Renal pelvis (tissue), 1 donor: ENCODE measurements at regions not wholly inside any gene's neighbourhood (a gene's known extent, or its start where the extent isn't known, plus 50 kb on each side); places are given as distances from the start of the nearest gene placed in this dataset.
"Not testable (repeated sequence)": the region's sequence is repeated elsewhere in the genome, so short reads cannot be mapped to it uniquely, and the experiment has no call there.

Source experiments
- DNase-seq: peaks from one replicate; pipeline ENCODE4 v3.0.0-alpha.2; 2013

DNA sequence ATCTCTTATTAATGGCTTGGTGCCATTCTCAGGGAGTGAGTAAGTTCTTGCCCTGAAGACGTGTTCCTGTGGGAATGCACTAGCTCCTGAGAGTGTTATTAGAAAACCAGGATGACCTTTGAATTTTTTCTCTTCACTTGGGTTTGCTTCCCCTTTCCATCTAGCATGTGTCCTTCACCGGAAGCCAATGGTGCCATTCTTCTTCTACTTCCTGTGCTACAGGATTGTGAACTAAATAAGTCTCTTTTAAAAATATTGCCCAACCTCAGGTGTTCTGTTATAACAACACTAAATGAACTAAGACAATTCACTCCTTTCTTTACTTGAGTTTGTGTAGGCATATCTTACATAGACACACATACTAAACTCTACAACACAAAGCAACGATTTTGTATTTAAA is 447.0 kb downstream of the SOX11 start:
- no peak for DNase-seq

DNA sequence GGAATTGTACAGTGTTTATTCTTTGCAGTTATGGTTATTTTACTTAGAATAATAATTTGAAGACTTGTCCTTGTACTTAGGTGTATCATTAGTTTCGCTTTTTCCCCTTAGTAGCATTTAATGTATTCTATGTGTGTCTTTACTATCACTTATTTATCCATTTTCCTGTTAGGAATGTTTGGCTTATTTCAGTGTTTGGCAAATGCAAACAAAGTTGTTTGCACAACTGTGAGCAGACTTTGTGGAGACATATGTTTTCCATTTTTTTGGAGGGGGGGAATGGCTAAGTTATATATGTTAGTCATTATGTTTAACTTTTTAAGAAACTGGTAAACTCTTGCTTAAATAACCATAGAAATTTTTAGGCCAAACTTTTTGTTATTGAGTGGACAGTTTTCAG is 447.7 kb downstream of the SOX11 start:
- DNase-seq = no peak

DNA sequence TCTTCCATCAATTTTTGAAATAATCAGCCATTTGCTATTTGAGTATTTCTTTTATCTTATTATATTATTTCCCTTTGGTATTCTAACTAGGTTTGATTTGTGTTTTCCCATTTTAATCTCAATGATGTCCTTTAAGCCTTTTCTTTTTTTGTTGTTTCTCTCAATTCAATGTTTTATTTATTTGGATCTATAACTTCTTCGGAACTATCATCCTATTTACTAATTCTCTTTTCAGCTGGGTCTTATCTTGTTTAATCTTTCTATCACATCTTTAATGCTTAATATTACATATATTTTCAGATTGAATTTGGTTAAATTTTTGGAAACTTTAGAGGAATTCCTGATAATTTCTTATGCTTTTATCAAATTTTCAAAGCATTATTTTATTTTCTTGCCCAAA is 448.3 kb downstream of the SOX11 start:
- DNase-seq = no peak

DNA sequence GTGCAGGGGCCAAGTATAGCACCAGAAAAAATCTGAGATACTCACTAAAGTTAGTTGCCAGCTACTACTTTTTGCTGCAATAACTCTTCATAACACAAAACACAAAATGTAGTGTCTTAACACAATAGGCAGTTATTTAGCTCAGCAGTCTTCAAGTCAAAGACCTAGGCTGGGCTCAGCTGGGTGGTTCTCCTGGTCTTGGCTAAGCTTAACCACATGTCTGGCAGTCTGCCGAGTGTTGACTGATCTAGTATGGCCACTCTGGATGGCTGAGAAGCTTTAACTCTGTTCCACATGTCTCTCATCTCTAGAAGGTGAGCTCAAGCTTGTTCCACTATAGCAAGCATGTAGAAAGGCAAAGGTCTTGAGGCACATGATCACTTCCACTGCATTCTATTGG is 451.6 kb downstream of the SOX11 start:
- DNase-seq = no peak

DNA sequence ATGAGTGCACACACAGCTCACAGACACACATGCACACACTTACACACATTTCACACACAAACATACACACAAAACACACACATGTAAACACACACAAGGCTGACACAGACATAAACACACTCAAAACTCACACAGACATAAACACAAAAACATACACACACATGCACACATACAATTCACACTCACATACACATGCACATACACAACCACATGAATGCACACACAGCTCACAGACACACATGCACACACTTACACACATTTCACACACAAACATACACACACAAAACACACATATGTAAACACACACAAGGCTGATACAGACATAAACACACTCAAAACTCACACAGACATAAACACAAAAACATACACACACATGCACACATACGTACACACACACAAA is 455.0 kb downstream of the SOX11 start:
- DNase-seq = not testable (repeated sequence)

DNA sequence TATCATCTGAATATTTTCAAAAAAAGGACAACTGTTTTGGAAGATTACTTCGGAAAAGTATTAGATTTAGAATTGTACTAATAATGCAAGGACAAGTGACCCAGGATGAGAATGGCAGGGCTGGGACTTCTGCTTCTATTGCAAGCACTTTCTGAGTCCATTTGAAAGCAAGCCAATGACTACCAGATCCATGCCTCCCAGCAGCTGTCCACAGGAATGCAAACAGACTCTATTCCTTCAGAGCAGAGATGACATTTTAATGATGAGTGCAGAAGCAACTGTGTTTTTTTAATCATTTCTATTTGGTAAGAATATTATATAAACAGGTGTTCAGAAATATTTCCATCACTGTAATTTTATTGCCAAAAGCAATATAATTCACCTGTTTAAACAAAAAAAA is 456.7 kb downstream of the SOX11 start:
- DNase-seq = no peak

DNA sequence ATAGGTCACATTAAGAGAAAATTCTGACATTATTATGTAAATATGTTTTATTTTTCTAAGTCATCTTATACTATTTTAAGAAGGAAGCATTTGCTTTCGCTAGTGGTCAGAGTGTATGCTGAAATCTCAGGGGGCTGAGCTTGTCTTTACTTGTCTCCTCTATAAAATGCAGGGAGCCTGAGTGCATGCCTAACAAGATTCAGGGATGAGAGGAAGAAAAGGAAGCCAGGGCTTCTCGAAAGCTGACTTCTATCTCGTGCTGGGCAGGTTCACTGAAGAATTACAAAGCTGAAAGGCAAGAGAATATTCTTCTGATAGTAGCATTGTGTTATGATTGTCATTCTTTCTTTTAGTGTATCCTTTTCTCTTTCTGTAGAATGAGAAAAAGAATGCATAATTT is 467.4 kb downstream of the SOX11 start:
- no peak for DNase-seq

DNA sequence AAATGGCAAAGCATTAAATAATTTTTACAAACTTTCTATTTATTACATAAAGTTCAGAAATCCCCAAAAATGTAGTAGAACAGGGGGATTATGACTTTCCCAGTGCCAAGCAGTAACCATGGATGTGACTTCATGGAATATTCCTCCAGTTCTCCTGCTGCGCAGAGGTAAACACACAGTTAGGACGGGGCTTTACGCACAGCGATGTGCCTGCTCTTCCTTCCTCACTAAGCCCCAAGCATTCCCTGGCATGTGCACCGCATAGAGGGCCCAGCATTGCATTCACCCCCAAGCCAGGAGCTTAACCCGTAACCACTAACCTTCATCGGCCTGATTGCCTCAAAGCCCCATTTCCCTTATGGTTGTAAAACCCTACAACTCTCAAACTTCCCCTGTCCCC is 471.7 kb downstream of the SOX11 start:
- DNase-seq = no peak

DNA sequence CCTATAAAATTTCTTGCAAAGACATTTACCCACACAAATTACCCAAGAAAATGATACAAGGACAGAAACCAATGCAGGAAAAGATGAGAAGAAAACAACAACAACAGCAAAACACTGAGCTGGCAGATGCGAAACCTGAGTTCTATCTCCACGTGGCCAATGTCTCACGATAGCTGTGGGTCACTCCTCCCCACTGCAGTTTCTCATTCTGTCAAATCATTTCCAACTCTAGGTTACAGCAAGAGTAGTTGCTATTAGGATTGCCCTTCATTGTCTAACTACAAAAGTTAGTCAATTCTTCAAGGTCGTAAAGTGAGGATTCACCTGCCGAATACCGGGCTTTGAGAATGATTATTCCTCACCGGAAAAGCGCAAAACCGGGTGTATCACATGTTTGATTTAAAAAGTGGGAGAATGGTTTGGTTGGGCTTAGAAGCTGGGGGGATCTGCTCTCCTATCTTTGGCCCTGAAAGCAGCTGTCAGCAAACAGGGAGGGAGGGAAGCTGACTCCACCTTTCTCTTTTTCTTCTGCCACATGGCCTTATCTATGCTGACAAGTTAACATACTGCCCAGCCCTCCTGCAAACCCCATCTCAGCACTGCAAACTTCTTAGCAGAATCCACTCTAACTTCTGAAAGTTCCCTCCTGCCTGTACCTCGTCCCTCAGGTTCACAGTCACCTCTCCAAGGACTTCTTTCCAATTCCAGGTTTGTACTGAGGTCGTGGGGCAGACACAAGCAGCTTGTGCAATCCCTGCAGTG is 473.0 kb downstream of the SOX11 start:
- no peak for DNase-seq

DNA sequence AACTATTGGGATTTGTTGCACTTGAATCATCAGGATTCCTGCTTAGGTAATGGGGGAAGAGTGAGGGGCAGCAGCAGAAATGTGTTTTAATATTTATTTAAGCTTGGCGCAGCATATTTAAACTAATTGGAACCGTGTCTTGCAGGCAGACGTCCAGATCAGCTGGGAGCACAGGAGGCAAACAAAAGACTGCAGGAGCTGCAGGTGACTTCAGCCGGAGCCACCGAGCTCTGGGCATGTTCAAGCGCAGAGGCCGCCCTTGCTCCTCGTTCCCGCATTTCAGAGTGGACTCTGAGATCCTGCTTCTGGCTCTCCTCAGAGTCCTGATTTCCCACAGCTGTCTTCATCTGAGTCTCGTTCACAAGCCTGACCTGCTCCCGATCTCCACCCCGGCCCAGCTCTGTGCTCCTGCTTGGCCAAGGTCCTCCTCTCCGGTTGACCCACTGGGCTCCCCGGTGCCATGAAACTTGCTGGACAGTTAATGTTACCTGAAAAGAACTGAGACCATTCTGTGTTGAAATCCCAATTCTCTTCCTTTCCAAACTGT is 475.5 kb downstream of the SOX11 start:
- DNase-seq = no peak

DNA sequence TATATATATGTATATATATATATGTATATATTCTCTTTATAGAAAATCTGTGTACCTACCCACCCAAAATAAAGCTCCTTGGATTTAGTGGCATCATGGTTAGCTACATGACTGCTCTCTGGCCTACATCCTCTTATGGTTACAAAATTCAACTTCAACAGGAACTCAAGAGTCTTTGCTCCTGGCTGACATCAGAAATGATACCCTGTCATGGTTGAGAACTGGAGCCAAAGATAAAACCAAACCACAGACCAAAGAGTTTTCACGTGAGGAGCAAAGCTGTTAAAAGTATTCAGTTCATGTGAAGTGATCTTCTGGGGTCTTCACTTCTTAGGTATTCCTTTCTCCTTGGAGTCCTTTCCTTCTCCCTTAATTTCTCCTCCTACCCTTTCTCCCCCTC is 476.3 kb downstream of the SOX11 start:
- DNase-seq = no peak

DNA sequence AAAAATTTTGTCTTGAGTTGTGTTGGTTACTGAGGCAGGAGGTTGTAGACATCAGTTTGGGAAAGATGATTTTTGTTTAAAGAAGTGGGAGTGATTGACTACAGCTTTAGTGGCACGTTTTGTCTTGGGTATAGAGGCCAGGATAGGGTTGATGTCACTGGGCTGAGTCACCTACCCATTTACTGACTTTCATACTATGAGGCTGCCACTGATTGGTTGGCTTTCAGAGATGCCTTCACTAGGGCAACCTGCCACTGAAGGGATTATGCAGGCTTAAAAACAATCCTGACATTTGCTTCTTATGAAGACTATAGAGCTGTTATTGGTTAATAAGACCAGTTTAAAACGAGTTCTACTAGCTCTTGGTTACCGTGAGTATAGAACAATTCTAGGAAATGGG is 479.1 kb downstream of the SOX11 start:
- no peak for DNase-seq

DNA sequence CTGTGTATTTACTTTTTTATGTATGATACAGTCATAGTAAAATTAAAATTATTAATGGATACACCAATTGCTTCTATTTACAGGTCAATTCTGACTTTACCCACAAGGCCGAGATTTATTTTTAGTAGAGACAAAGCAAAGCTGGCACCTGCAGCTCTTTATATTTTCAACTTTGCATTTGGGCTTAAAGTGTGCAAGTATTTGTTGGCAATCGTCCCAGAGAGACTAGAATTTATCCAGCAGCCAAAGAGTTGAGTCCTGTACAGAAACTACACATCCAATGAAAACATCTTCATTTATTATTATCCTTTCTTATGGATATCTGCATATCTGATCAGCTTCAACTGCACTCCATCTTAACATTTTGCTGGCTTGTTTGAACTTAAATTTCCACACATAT is 485.6 kb downstream of the SOX11 start:
- DNase-seq = no peak

DNA sequence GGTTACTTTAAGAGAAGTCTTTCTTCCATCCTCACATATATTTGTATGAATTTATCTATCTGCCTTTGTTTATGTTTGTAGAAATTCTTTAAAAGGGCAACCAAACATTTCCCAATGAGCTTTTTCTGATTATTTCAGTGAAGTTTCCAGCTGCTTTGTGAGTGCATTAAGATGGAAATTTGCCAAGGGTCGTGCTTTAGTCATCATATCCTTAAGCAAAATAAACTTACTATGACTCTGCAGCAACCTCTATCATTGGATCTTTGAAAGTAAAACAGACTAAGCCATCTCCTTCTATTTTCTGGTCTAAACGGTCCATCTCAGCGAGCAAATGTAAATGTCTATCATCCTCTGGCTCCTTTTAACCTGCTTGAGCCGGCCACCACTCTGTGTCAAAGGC is 489.3 kb downstream of the SOX11 start:
- DNase-seq = no peak

DNA sequence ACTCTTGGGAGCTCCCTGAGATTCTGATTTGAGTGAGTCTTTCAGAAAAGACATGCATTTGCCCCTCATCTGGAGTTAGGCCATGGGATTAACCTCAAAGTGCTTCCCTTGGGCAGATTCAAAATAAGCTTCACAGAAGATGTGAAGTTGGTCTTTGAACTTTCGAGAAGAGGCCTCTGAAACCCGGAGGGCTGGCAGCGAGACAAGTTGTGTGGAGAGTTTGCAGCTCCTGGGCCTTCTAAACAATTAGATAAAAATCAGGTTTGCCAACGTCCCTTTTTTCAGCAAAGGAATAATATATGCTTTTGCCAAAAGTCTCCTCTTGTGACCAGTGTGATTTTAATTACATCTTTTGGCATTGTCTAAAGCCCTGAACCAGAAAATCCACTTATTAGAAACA is 489.7 kb downstream of the SOX11 start:
- no peak for DNase-seq

DNA sequence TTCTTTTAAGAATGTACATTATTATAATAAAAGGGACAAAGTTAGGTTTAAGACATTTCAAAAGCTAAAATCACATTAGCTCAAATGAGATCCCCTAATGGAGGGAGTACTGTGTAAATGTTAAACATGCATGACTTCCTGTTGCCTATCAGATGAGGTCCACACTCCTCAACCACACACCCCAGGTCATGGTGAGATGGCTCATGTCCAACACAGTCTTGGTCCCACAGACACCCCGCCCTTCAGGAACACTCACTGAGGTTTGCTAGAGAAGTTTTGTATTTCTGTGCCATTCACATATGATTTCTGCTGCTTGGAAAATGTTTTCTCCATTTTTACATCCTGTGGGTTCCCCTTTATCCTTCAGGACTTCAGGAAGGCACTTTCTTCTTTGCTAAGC is 491.0 kb downstream of the SOX11 start:
- DNase-seq = no peak

DNA sequence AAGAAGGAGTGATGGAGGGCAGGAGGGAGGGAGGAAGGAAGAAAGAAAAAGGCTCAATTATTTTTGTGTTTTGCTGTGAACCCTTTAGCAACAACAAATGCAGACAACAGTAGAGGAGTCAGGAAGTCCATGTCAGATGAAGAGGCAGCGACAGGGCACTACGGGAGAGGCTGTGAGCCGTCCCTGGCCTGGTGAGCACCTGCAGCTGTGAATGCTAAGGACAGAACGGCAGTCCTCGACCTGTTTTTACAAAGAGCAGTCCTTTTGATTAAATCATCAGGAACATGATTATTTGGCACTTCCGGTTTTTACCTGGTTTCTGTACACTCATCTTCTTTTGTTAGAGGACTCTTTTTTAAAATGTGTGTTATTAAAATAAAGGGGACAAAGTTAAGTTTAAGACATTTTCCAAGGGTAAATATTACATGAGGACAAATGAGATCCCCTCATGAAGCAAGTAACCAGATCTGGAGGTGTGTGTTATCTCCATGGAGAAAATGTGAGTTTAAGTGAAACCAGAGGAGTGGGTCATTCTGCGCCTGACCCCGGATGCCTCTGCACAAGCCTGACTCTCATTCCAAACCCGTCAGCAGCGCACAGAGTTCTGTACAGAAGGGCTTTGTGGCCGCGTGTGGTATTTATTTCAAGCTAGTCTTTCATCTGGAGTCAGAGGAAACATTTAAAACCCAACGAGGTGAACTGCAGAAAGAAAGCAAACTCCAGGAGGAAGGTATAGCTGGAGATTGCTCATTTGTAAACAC is 492.5 kb downstream of the SOX11 start:
- peak; percentile 89 for DNase-seq

DNA sequence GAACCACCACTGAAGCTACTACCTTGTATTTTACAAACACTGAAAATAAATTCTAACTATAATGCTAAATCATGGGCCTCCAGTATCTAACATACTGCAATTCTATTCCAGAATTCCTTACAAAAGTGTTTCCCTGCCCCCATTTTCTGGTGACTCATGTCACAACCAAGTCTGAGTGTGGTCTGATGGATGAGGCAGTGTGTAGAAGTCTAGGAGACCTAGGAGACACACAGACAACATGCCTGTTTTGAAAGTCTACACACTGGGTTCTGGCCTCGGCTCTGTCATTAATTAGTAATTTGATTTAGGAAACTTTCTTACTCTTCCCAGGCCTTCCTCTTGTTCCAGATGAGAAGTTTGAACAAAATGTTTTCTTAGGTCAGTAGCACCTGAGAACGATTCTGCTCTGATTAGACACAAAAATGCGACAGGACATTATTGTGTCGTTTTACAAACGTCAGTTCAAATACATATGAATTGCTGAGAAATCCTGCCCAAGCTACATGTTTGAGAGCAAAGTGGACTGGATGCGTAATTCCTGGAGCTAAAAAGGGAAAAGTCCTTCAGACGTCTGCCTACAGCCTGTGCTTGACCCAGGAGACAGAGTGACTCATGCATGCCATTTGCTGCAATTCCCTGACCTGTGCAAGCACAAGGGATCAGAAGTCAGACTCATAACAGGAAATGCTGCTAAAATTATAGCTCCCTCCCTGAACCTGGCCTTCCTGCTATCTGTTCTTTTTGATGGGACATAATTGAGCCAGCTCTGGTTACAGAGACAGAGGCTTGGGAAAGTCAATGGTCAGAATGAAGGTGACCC is 494.4 kb downstream of the SOX11 start:
- no peak for DNase-seq

DNA sequence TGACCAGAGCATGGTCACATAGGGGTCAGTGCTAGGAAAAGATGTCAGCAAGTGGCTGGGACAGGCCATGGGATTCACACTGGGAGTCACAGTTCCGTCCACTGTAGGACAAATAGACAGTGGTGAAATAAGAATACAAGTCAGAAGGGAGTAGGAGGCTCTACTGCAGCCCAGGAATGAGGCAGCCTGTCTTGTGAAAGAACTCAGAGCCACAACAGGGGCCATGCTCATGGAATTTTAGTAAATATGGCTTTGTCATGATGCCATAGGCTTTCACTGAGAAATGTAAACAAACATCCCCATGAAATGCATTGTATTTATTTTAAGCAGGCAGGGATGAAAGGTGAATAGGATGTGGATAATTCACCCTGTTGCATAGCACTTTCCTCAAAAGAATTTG is 504.3 kb downstream of the SOX11 start:
- no peak for DNase-seq

DNA sequence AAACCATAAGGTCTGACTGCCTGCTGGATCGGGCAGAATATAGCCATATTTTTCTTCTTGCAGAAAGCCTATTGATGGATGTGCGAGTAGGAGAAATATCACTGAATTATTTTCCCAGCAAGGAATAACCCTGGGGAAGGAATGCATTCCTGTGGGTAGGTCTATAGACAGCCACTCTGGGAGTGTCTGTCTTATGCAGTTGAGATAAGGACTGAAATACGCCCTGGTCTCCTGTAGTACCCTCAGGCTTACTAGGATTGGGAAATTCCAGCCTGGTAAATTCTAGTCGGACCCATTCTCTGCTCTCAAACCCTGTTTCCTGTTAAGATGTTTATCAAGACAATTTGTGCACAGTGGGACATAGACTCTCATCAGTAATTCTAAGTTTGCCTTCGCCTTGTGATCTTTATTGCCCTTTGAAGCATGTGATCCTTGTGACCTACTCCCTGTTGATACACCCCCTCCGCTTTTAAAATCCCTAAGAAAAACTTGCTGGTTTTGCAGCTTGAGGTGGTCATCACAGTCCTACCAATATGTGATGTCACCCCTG is 506.3 kb downstream of the SOX11 start:
- not testable (repeated sequence) for DNase-seq

DNA sequence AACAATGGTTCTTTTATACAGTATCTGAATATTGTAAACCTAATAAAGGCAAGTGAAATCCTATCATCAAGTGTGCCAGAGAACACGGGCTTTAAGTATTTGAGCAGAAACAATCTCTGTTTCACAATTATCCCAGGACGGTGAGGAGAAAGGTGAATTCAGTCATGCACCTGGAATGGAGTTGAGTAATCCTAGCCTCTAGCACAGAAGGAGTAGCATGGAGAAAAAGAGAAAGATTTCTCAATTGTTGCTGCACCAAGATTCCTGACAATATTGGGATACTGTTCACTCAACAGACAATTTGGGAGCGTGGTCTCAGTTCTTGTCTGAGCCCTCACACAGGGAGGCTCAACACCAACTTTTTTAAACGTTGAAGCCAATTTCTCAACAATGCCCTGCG is 510.6 kb downstream of the SOX11 start:
- DNase-seq = no peak

DNA sequence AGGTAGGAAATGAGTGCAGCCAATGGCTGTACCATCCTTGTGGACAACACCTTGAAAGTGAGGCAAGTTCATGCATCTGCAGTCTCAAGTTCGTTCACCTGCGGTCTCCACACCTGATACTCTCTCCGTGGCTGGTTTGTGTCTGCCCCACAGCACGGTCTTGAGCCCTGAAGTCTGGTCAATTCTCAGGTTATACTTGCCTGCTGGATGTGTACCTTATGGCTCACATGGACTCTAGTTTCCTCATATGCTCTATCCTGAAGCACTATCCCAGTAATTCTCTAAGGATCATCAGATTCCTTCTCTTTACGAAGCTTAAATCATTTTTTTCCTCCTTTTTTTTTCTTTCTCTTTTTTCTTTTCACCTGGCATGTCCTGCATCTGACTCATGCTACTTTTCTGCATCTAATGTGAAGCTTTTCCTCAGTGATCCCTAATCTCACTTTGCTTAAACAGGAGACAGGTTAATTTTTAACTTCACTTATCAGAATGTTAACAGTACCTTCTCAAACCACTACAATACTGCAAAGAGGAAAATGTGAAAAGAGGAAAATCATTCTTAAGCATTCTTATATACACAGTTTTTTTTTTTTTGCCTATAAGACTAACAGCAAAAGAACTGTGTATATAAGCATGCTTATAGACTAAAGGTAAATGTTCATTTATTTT is 511.2 kb downstream of the SOX11 start:
- DNase-seq = no peak
